Upper lobe of left lung (tissue), 6 donors: ENCODE measurements at regions not wholly inside any gene's neighbourhood (a gene's known extent, or its start where the extent isn't known, plus 50 kb on each side); places are given as distances from the start of the nearest gene placed in this dataset.

Source experiments
- ATAC-seq, 2 donors: fragments of 200-7000 bp; cut with Tn5 transposase; one replicate each; pipeline ENCODE4 v1.9.1; 2022; ENCODE audit warnings: mild to moderate bottlenecking in 2 of 2, moderate library complexity in 2 of 2; ENCODE audit not compliant: low FRiP score in 2 of 2
- DNase-seq, 2 donors: peaks; one replicate each; pipeline ENCODE4 v3.0.0-alpha.2; 2019 to 2020
- H3K27ac ChIP-seq, 4 donors: fragments of 200-600 bp; sonication (generic); one replicate each; pipeline ENCODE4 v1.5.1; 2016 to 2019
- H3K27me3 ChIP-seq, 4 donors: fragments of 200-600 bp; sonication (generic); one replicate each; pipeline ENCODE4 v1.5.1; 2017 to 2019
- H3K36me3 ChIP-seq, 4 donors: fragments of 200-600 bp; sonication (generic); one replicate each; pipeline ENCODE4 v1.5.1; 2016 to 2019
- H3K4me1 ChIP-seq, 4 donors: fragments of 200-600 bp; sonication (generic); one replicate each; pipeline ENCODE4 v1.5.1; 2018 to 2019
- H3K4me3 ChIP-seq, 4 donors: fragments of 200-600 bp; sonication (generic); one replicate each; pipeline ENCODE4 v1.5.1; 2017 to 2019; ENCODE audit warnings: mild to moderate bottlenecking in 2 of 4, moderate library complexity in 1 of 4
- H3K9me3 ChIP-seq, 4 donors: fragments of 200-600 bp; sonication (generic); one replicate each; pipeline ENCODE4 v1.5.1; 2018 to 2019
- CTCF ChIP-seq, 6 experiments: fragments of 450-650 bp in 4 of 6; fragments of 200-600 bp in 2 of 6; sonication (generic) in 2 of 6; IDR thresholded peaks; one replicate each; pipeline ENCODE4 v1.5.1; 2016 to 2019; ENCODE audit warnings: antibody characterized with exemption in 6 of 6
- EP300 ChIP-seq, 4 donors: sonication (generic); formaldehyde crosslinking; IDR thresholded peaks; one replicate each; pipeline ENCODE4 v1.5.1; 2017; ENCODE audit warnings: antibody characterized with exemption in 4 of 4, control low read depth in 2 of 4
- POLR2A ChIP-seq, 4 donors: fragments of 450-650 bp; IDR thresholded peaks; one replicate each; pipeline ENCODE4 v1.5.1; 2016 to 2017; ENCODE audit warnings: antibody characterized with exemption in 4 of 4, mild to moderate bottlenecking in 2 of 4
- POLR2AphosphoS5 ChIP-seq, 2 donors: sonication (generic); formaldehyde crosslinking; IDR thresholded peaks; one replicate each; pipeline ENCODE4 v1.5.1; 2017; ENCODE audit warnings: antibody characterized with exemption in 2 of 2
- whole genome bisulfite sequencing, 2 donors: methylation state at CpG; one replicate each; pipeline ENCODE4 v1.1.5; 2017 to 2018; 5-methylcytosine and 5-hydroxymethylcytosine counted together
- donor health status: DM: no; HTN: no; CAD: no; lungs with moderate emphysema.
- donor health status: DM: no; HTN: yes; CAD: no; lungs with severe emphysema.

GRCh38 chr4:148530114-148530513 lies 87.9 kb upstream of the NR3C2 start:
- H3K9me3 ChIP-seq = peaks cover 3 to 27% (median 19%) of the 10 kb centered on the region in 4 donors
- ATAC-seq (no peak), DNase-seq (no peak)
- H3K4me3 ChIP-seq = no peak overlapping the region
- no peak overlapping the region for H3K27ac ChIP-seq
- no peaks in the 10 kb centered on the region for H3K27me3 ChIP-seq
- H3K36me3 ChIP-seq = no peaks in the 10 kb centered on the region
- H3K4me1 ChIP-seq = no peaks in the 10 kb centered on the region
- TF ChIP-seq CTCF (IDR thresholded peaks at IDR 0.05) (no peak), EP300 (IDR thresholded peaks at IDR 0.05) (no peak), POLR2A (IDR thresholded peaks at IDR 0.05) (no peak), POLR2AphosphoS5 (IDR thresholded peaks at IDR 0.05) (no peak)

GRCh38 chr4:148527571-148527970 lies 85.4 kb upstream of the NR3C2 start:
- Histone ChIP-seq H3K4me1 (no peaks in the 10 kb centered on the region), H3K27me3 (no peaks in the 10 kb centered on the region), H3K9me3 (peaks cover 0 to 7% (median 4%) of the 10 kb centered on the region in 4 donors), H3K27ac (no peak overlapping the region), H3K36me3 (no peaks in the 10 kb centered on the region), H3K4me3 (no peak overlapping the region)
- no peak for ATAC-seq
- no peak for DNase-seq
- TF ChIP-seq POLR2A (IDR thresholded peaks at IDR 0.05) (no peak), POLR2AphosphoS5 (IDR thresholded peaks at IDR 0.05) (no peak)

GRCh38 chr4:148522995-148523394 lies 80.8 kb upstream of the NR3C2 start:
- WGBS, 2 donors = 86 to 87% methylated on average over 4 of the region's 4 CpGs
- H3K4me3 ChIP-seq = no peak overlapping the region
- no peaks in the 10 kb centered on the region for H3K9me3 ChIP-seq
- H3K27ac ChIP-seq = no peak overlapping the region
- DNase-seq (no peak), ATAC-seq (no peak)
- TF ChIP-seq EP300 (IDR thresholded peaks at IDR 0.05) (no peak), POLR2AphosphoS5 (IDR thresholded peaks at IDR 0.05) (no peak), CTCF (IDR thresholded peaks at IDR 0.05) (no peak), POLR2A (IDR thresholded peaks at IDR 0.05) (no peak)
- H3K36me3 ChIP-seq = no peaks in the 10 kb centered on the region
- no peaks in the 10 kb centered on the region for H3K27me3 ChIP-seq
- no peaks in the 10 kb centered on the region for H3K4me1 ChIP-seq

DNA sequence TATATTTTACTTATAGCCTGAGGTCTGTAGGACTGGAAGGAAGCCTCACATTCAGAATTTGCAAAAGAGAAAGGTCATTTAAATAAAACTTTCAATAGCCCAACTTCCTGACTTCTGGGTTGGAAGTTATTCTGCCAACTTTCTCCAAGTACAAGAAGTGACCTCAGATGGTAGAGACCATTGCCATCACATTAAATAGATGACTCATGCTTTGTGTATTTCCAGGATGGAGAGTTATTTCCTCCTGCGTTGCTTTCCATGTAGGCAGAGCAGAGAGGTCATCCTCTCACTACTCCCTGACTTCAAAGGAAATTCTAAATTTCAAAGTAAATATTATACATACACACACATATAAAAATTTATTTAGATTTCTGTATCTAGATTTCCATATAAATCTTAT lies 73.0 kb upstream of the NR3C2 start:
- ATAC-seq = no peak

GRCh38 chr4:148514581-148514980 lies 72.4 kb upstream of the NR3C2 start:
- Histone ChIP-seq H3K9me3 (peaks cover 0 to 8% (median 0%) of the 10 kb centered on the region in 4 donors), H3K4me1 (peaks cover 0 to 8% (median 3%) of the 10 kb centered on the region in 4 donors), H3K27me3 (no peaks in the 10 kb centered on the region), H3K27ac (no peak overlapping the region), H3K4me3 (no peak overlapping the region), H3K36me3 (no peaks in the 10 kb centered on the region)
- DNase-seq (no peak), ATAC-seq (no peak)
- no peak for TF ChIP-seq CTCF (IDR thresholded peaks at IDR 0.05)
- no peak for TF ChIP-seq POLR2A (IDR thresholded peaks at IDR 0.05)
- TF ChIP-seq EP300 (IDR thresholded peaks at IDR 0.05) = no peak
- TF ChIP-seq POLR2AphosphoS5 (IDR thresholded peaks at IDR 0.05) = no peak
- 43 to 58% methylated on average over 2 of the region's 2 CpGs for WGBS, 2 donors

More for the DNA sequence above, 73.0 kb upstream of the NR3C2 start:
- Histone ChIP-seq H3K9me3 (peaks cover 0 to 8% (median 0%) of the 10 kb centered on the region in 4 donors), H3K4me3 (no peak overlapping the region), H3K27ac (no peak overlapping the region), H3K27me3 (no peaks in the 10 kb centered on the region), H3K36me3 (no peaks in the 10 kb centered on the region), H3K4me1 (peaks cover 0 to 8% (median 3%) of the 10 kb centered on the region in 4 donors)
- no peak for DNase-seq
- 24 to 45% methylated on average over 1 of the region's 1 CpG for WGBS, 2 donors
- TF ChIP-seq POLR2A (IDR thresholded peaks at IDR 0.05) = no peak
- TF ChIP-seq EP300 (IDR thresholded peaks at IDR 0.05) = peak in 1 of 4 donors; percentile 16
- TF ChIP-seq POLR2AphosphoS5 (IDR thresholded peaks at IDR 0.05) = peak in 1 of 2 donors; percentile 29

- Histone ChIP-seq H3K4me3 (no peak overlapping the region), H3K4me1 (peaks cover 0 to 8% (median 3%) of the 10 kb centered on the region in 4 donors), H3K9me3 (peaks cover 0 to 8% (median 0%) of the 10 kb centered on the region in 4 donors), H3K36me3 (no peaks in the 10 kb centered on the region), H3K27me3 (no peaks in the 10 kb centered on the region), H3K27ac (no peak overlapping the region)
- 54 to 55% methylated on average over 1 of the region's 1 CpG for WGBS, 2 donors
- no peak for DNase-seq
- no peak for TF ChIP-seq EP300 (IDR thresholded peaks at IDR 0.05)
- TF ChIP-seq POLR2A (IDR thresholded peaks at IDR 0.05) = no peak
- no peak for TF ChIP-seq CTCF (IDR thresholded peaks at IDR 0.05)
- TF ChIP-seq POLR2AphosphoS5 (IDR thresholded peaks at IDR 0.05) = no peak
- no peak for ATAC-seq
These were observed 71.8 kb upstream of the NR3C2 start for GRCh38 chr4:148514041-148514440.
